ENCODE measurements at regions not wholly inside any gene's neighbourhood (a gene's known extent, or its start where the extent isn't known, plus 50 kb on each side); places are given as distances from the start of the nearest gene placed in this dataset.

- TF ChIP-seq POLR2A (IDR thresholded peaks at IDR 0.05): no peak
- TF ChIP-seq, protein P1, sequence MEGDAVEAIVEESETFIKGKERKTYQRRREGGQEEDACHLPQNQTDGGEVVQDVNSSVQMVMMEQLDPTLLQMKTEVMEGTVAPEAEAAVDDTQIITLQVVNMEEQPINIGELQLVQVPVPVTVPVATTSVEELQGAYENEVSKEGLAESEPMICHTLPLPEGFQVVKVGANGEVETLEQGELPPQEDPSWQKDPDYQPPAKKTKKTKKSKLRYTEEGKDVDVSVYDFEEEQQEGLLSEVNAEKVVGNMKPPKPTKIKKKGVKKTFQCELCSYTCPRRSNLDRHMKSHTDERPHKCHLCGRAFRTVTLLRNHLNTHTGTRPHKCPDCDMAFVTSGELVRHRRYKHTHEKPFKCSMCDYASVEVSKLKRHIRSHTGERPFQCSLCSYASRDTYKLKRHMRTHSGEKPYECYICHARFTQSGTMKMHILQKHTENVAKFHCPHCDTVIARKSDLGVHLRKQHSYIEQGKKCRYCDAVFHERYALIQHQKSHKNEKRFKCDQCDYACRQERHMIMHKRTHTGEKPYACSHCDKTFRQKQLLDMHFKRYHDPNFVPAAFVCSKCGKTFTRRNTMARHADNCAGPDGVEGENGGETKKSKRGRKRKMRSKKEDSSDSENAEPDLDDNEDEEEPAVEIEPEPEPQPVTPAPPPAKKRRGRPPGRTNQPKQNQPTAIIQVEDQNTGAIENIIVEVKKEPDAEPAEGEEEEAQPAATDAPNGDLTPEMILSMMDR (IDR thresholded peaks at IDR 0.05 in 8 of 11, conservative IDR thresholded peaks at IDR 0.05 in 3 of 11): no peak
Observed at GRCh38 chr10:125595911-125596310, 87.1 kb downstream of the TEX36 start.
